GM13976 (cell line): ENCODE measurements at regions not wholly inside any gene's neighbourhood (a gene's known extent, or its start where the extent isn't known, plus 50 kb on each side); places are given as distances from the start of the nearest gene placed in this dataset.
"Not testable (repeated sequence)": the region's sequence is repeated elsewhere in the genome, so short reads cannot be mapped to it uniquely, and the experiment has no call there.

Source experiments
- DNase-seq: peaks from one replicate; pipeline ENCODE4 v3.0.0; 2012; ENCODE audit warnings: low spot score
- in situ Hi-C: fragments of 300-500 bp; cut with MboI; formaldehyde crosslinking; loops from one replicate; pipeline ENCODE4 v1.12.0; 2022; ENCODE audit warnings: low sequenced_read_pairs, mixed read lengths, inconsistent platforms; ENCODE audit not compliant: unreplicated experiment
- TF ChIP-seq, protein P1 (sequence below): IDR thresholded peaks from 2 replicates; pipeline ENCODE4 v1.5.1; 2012; ENCODE audit warnings: borderline replicate concordance, mild to moderate bottlenecking; ENCODE audit not compliant: insufficient read depth; ENCODE audit errors: extremely low read depth, missing control alignments, control extremely low read depth

DNA sequence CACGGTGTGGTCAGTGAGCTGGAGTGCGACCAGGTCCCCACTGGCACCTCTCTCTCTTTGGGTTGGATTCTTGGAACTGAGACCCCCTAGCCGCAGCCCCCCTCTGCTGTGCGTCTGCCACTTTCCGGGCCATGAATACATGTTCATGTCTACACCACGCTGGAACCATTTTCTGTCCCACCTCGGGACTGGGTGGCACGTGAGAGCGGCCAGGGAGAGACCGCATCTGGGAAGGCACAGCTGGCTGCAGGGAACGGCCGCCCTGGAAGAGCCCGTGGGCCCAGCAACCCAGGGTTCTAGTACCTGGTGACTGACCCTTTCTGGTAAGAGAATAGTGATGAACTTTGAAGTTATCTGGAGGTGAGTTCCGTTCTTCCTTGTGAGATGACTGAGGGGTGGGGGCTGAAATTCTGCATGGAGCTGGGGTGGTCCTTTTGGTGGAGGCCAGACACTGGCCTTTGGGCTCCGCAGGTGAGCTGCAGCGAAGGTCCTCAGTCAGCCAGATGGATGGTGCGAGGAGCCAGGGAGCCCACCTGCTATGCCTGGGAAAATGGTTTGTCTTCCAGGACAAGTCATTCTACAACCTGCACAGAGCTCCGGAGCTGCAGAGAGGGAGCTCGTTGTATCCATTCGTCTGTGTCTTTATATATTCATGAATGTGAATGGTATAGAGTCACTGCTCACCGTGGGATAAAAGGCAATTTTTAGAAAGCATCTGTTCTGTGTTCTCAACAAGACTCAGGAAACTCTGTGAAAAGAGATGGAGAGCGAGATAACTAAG lies 223.5 kb downstream of the NDUFA10 start:
- no peak for DNase-seq
- in situ Hi-C loops: no loop called here
- TF ChIP-seq, protein P1, sequence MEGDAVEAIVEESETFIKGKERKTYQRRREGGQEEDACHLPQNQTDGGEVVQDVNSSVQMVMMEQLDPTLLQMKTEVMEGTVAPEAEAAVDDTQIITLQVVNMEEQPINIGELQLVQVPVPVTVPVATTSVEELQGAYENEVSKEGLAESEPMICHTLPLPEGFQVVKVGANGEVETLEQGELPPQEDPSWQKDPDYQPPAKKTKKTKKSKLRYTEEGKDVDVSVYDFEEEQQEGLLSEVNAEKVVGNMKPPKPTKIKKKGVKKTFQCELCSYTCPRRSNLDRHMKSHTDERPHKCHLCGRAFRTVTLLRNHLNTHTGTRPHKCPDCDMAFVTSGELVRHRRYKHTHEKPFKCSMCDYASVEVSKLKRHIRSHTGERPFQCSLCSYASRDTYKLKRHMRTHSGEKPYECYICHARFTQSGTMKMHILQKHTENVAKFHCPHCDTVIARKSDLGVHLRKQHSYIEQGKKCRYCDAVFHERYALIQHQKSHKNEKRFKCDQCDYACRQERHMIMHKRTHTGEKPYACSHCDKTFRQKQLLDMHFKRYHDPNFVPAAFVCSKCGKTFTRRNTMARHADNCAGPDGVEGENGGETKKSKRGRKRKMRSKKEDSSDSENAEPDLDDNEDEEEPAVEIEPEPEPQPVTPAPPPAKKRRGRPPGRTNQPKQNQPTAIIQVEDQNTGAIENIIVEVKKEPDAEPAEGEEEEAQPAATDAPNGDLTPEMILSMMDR: no peak

DNA sequence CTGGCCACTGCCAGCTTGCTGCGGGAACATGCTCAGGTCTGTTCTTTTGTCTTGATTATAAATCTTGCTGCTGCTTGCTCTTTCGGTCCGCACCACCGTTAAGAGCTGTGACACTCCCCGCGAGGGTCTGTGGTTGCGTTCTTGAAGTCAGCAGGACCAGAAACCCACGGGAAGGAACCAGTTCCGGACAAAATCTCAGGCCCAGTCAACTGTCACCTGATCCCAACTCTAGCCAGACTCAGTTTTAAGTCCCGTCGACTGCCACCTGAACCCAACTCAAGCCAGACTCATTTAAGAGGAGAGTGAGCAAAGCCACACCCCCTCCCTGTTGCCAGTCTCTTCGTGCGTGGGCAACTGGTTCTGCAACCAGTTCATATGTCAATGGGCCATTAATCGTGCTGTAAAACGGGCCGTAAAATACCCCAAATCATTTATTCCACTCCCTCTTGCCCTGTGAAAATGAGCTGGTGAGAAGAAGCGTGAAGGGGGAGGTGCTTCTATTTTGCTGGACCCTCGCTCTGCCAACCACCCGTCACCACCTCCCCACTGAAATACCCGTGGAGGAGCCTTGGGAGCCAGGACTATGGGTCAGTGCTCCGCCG lies 224.3 kb downstream of the NDUFA10 start:
- in situ Hi-C loops: no loop called here
- DNase-seq: no peak
- TF ChIP-seq, protein P1: no peak

DNA sequence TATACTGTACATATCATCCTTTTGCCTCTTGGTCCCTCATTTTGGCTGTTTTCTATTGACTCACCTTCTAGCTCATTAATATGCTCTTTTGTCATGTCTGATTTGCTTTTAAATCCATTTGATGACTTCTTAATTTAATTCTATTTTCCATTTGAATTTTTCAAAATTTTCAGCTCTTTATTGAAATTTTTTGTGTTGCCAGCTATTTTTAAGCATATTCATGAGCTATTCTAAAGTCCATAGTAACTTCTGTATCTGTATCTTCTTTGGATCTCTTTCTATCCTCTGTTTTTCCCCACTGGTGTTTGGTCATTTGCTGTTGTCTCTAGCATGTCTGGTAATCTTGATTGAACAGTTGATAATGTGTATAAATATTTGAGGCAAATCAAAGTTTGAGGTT lies 227.8 kb downstream of the NDUFA10 start:
- in situ Hi-C loops: no loop called here
- TF ChIP-seq, protein P1: no peak
- no peak for DNase-seq

DNA sequence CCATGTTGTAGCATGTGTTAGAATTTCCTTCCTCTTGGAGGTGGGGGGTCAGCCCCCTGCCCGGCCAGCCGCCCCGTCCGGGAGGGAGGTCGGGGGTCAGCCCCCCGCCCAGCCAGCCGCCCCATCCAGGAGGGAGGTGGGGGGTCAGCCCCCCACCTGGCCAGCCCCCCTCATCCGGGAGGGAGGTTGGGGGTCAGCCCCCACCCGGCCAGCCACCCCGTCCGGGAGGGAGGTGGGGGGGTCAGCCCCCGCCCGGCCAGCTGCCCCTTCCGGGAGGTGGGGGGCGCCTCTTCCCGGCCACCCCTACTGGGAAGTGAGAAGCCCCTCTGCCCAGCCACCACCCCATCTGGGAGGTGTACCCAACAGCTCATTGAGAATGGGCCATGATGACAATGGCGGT lies 229.4 kb downstream of the NDUFA10 start:
- DNase-seq, in situ Hi-C loops: not testable (repeated sequence)

DNA sequence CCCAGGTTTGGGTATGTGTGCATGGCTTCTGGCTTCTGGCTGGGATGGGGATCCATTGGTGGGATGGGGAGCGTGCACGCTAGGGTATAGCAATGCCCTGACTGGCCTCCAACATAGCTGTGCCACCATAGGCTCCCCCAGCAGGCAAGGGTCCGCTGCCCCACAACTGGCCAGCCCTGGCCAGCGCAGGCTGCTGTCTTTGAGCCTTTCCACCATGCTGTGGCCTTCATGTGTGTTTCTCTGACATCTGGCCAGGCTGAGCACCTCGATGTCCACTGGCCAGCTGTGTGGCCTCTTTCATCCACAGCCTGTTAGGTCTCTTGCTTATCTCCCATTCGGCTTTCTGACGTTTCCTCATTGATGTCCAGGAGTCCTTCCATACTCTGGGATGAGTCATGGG lies 231.3 kb downstream of the NDUFA10 start:
- no peak for DNase-seq
- TF ChIP-seq, protein P1: no peak
- in situ Hi-C loops: no loop called here

DNA sequence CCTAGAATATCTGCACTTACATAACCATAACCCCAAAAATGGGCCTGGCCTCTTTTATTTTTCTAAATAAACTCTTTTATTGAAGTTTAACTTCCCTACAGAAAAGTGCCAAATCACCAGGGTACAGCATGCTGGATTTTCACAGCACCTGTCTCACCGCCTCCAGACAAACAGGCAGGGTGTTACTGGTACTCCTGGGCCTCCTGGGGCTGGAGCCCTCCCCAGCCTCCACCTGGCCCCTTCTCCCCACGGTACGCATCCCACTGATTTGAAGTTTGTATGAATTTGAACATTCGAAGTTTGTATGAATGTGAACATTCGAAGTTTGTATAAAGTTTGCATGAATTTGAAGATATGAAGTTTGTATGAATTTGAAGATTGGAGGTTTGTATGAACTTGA lies 232.1 kb downstream of the NDUFA10 start:
- no peak for DNase-seq
- in situ Hi-C loops: no loop called here
- TF ChIP-seq, protein P1: no peak

DNA sequence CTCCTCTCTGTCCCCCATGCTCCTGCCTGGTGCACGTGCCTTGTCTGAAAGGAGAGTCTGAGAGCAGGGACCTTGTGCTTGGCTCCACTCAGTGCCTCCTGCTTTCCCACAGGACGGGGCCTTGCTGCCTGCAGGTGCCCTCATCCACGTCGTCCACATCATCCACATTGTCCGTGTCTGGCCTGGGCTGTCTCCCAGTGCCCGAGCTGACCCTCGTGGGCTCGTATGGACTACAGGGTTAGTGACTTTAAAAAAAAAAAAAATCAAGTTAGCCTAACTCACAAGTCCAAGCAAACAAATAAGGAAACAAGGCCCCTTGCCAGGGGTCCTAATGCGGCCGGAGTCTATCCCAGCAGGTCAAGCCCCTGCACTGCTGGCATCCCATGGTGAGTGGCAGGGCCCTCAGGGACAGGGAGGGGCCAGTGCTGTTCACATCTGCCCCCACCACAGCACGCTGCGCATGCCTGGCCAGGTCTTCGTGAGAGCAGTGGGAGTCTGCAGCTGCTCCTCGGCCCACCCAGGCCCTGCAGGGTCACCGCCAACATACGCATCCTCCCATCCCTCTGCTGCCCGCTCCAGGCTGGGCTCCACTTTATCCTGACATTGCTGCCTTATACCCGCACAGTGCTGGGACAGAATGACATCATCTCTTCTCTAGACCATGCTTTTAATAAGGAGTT lies 232.6 kb downstream of the NDUFA10 start:
- TF ChIP-seq, protein P1: no peak
- no peak for DNase-seq
- in situ Hi-C loops: no loop called here
